H1 (cell line): ENCODE measurements at regions not wholly inside any gene's neighbourhood (a gene's known extent, or its start where the extent isn't known, plus 50 kb on each side); places are given as distances from the start of the nearest gene placed in this dataset.

Source experiments
- CTCF ChIA-PET: fragments of 300-600 bp; sonication (Branson Sonifier 250); formaldehyde crosslinking; loops from one replicate; lab custom pipeline; 2021; ENCODE audit not compliant: partially characterized antibody; lab: Charles Lee
- POLR2A ChIA-PET: fragments of 300-600 bp; sonication (Branson Sonifier 250); formaldehyde crosslinking; loops from one replicate; lab custom pipeline; 2021; ENCODE audit warnings: inconsistent platforms; ENCODE audit not compliant: partially characterized antibody; lab: Charles Lee
- DNase-seq, 2 experiments: peaks; one replicate each; pipeline versions ENCODE4 v3.0.0 to v3.0.0-alpha.2; 2010 to 2022; ENCODE audit warnings: low spot score in 2 of 2, low read depth in 1 of 2, mixed read lengths in 1 of 2
- FAIRE-seq: peaks from 2 replicates; lab custom pipeline; 2011; peaks lifted over from hg19 to GRCh38; lab: Jason Lieb, UNC
- H2AFZ ChIP-seq: 2 replicates; pipeline ENCODE4 v1.8.1; 2012; ENCODE audit warnings: low read length, inconsistent platforms
- H2AK5ac ChIP-seq: 2 replicates; pipeline ENCODE4 v1.6.1; 2013; ENCODE audit warnings: low read depth, low read length
- H2BK120ac ChIP-seq: replicated peaks from 2 replicates; pipeline ENCODE3; 2013; ENCODE audit warnings: low read depth, low read length, inconsistent platforms
- H2BK12ac ChIP-seq: 2 replicates; pipeline ENCODE4 v1.6.1; 2013; ENCODE audit warnings: low read depth, low read length
- H2BK15ac ChIP-seq: 2 replicates; pipeline ENCODE4 v1.6.1; 2013; ENCODE audit warnings: low read length
- H2BK20ac ChIP-seq: 2 replicates; pipeline ENCODE4 v1.6.1; 2013; ENCODE audit warnings: low read length
- H2BK5ac ChIP-seq: 2 replicates; pipeline ENCODE4 v1.6.1; 2013; ENCODE audit warnings: low read depth, low read length
- H3K14ac ChIP-seq: 2 replicates; pipeline ENCODE4 v1.6.1; 2013; ENCODE audit warnings: inconsistent platforms; ENCODE audit not compliant: insufficient read length
- H3K18ac ChIP-seq: 2 replicates; pipeline ENCODE4 v1.6.1; 2013; ENCODE audit warnings: low read length; ENCODE audit errors: extremely low read depth
- H3K23ac ChIP-seq: 2 replicates; pipeline ENCODE4 v1.6.1; 2013; ENCODE audit warnings: inconsistent platforms; ENCODE audit not compliant: insufficient read length
- H3K23me2 ChIP-seq: 2 replicates; pipeline ENCODE4 v1.6.1; 2013; ENCODE audit warnings: low read depth, low read length
- H3K27ac ChIP-seq: 2 replicates; pipeline ENCODE4 v1.6.1; 2011; ENCODE audit warnings: low read depth, low read length, inconsistent platforms
- H3K27me3 ChIP-seq, 4 experiments: replicated peaks in 1 of 4; 1 replicate in 1 of 4; 2 replicates in 3 of 4; pipeline versions ENCODE4 v1.6.1 to v1.8.1; 2011 to 2013; ENCODE audit warnings: low read length in 3 of 4, mild to moderate bottlenecking in 3 of 4, inconsistent platforms in 2 of 4, mixed read lengths in 2 of 4, moderate library complexity in 1 of 4; ENCODE audit not compliant: control insufficient read depth in 3 of 4, insufficient read depth in 3 of 4; ENCODE audit errors: extremely low read depth in 1 of 4
- H3K36me3 ChIP-seq, 4 experiments: 2 replicates each; pipeline versions ENCODE4 v1.6.1 to v1.8.1; 2011 to 2013; ENCODE audit warnings: mild to moderate bottlenecking in 4 of 4, low read length in 3 of 4, moderate library complexity in 2 of 4, control low read depth in 1 of 4, inconsistent platforms in 1 of 4; ENCODE audit not compliant: insufficient read depth in 4 of 4, control insufficient read depth in 2 of 4
- H3K4ac ChIP-seq: replicated peaks from 2 replicates; pipeline ENCODE3; 2013; ENCODE audit warnings: low read length, low read depth, mixed read lengths, inconsistent platforms; ENCODE audit not compliant: insufficient read length
- H3K4me1 ChIP-seq, 4 experiments: replicated peaks in 1 of 4; 1 replicate in 1 of 4; 2 replicates in 3 of 4; pipeline versions ENCODE4 v1.6.1 to v1.8.1; 2011 to 2013; ENCODE audit warnings: low read length in 3 of 4, inconsistent platforms in 2 of 4, mixed read lengths in 1 of 4; ENCODE audit not compliant: insufficient read depth in 4 of 4, control insufficient read depth in 3 of 4
- H3K4me2 ChIP-seq, 2 experiments: 2 replicates each; pipeline versions ENCODE4 v1.6.1 to v1.8.1; 2011 to 2013; ENCODE audit warnings: low read depth in 2 of 2, low read length in 2 of 2, control low read depth in 1 of 2, inconsistent platforms in 1 of 2, mild to moderate bottlenecking in 1 of 2; ENCODE audit not compliant: insufficient read depth in 1 of 2
- H3K4me3 ChIP-seq, 4 experiments: fragments of 200-600, 300-600 bp in 1 of 4; sonication (generic), shearing (Covaris generic), sonication (Bioruptor Twin) in 1 of 4; 2 replicates each; pipeline versions ENCODE4 v1.5.1 to v1.8.1; 2011 to 2016; ENCODE audit warnings: low read length in 4 of 4, low read depth in 3 of 4, control low read depth in 2 of 4, inconsistent platforms in 2 of 4, mild to moderate bottlenecking in 2 of 4, mixed read lengths in 1 of 4, moderate library complexity in 1 of 4; ENCODE audit not compliant: insufficient read depth in 2 of 4; ENCODE audit errors: extremely low read depth in 1 of 4
- H3K56ac ChIP-seq: replicated peaks from 2 replicates; pipeline ENCODE3; 2013; ENCODE audit warnings: low read depth, mild to moderate bottlenecking, mixed read lengths, low read length, inconsistent platforms; ENCODE audit not compliant: insufficient read length
- H3K79me1 ChIP-seq: 2 replicates; pipeline ENCODE4 v1.6.1; 2013; ENCODE audit warnings: low read depth, low read length, control low read depth
- H3K79me2 ChIP-seq, 2 experiments: 2 replicates each; pipeline versions ENCODE4 v1.6.1 to v1.8.1; 2012 to 2013; ENCODE audit warnings: low read length in 2 of 2, mild to moderate bottlenecking in 2 of 2, inconsistent platforms in 1 of 2; ENCODE audit not compliant: insufficient read depth in 2 of 2, control insufficient read depth in 1 of 2
- H3K9ac ChIP-seq, 4 experiments: replicated peaks in 1 of 4; 1 replicate in 1 of 4; 2 replicates in 3 of 4; pipeline versions ENCODE4 v1.6.1 to v1.8.1; 2011 to 2013; ENCODE audit warnings: low read depth in 3 of 4, low read length in 3 of 4, control low read depth in 2 of 4, mild to moderate bottlenecking in 2 of 4, moderate library complexity in 2 of 4, inconsistent platforms in 1 of 4; ENCODE audit errors: extremely low read depth in 1 of 4
- H3K9me3 ChIP-seq, 2 experiments: 2 replicates each; pipeline versions ENCODE4 v1.6.1 to v1.8.1; 2012 to 2013; ENCODE audit warnings: mild to moderate bottlenecking in 2 of 2, moderate library complexity in 2 of 2, control low read depth in 1 of 2, inconsistent platforms in 1 of 2, low read depth in 1 of 2, low read length in 1 of 2, mixed read lengths in 1 of 2; ENCODE audit not compliant: insufficient read depth in 2 of 2
- H4K20me1 ChIP-seq, 2 experiments: replicated peaks in 1 of 2; 2 replicates each; pipeline versions ENCODE3 to v1.8.1; 2011 to 2013; ENCODE audit warnings: inconsistent platforms in 2 of 2, low read length in 2 of 2, mild to moderate bottlenecking in 1 of 2; ENCODE audit not compliant: insufficient read depth in 2 of 2, control insufficient read depth in 1 of 2
- H4K5ac ChIP-seq: 2 replicates; pipeline ENCODE4 v1.6.1; 2013; ENCODE audit warnings: low read length, low read depth, mixed read lengths, inconsistent platforms; ENCODE audit not compliant: insufficient read length
- H4K8ac ChIP-seq: 2 replicates; pipeline ENCODE4 v1.8.0; 2013; ENCODE audit warnings: mild to moderate bottlenecking, moderate library complexity, low read length, inconsistent platforms; ENCODE audit not compliant: insufficient read depth; ENCODE audit errors: extremely low read depth
- H4K91ac ChIP-seq: replicated peaks from 2 replicates; pipeline ENCODE3; 2013; ENCODE audit warnings: low read length, mixed read lengths, inconsistent platforms; ENCODE audit not compliant: insufficient read length
- BACH1 ChIP-seq: IDR thresholded peaks from 2 replicates; pipeline ENCODE4 v1.6.1; 2012; ENCODE audit warnings: low read length, improper control_type of control experiment
- BCL11A ChIP-seq, 2 experiments: IDR thresholded peaks; one replicate each; pipeline ENCODE4 v1.6.1; 2011; ENCODE audit warnings: low read depth in 2 of 2, low read length in 2 of 2, mild to moderate bottlenecking in 2 of 2
- EP300 ChIP-seq, 2 experiments: IDR thresholded peaks; 1 replicate in 1 of 2; 2 replicates in 1 of 2; pipeline ENCODE4 v1.6.1; 2011 to 2012; ENCODE audit warnings: low read depth in 2 of 2, low read length in 2 of 2, mild to moderate bottlenecking in 2 of 2, borderline replicate concordance in 1 of 2, inconsistent platforms in 1 of 2, moderate library complexity in 1 of 2
- EZH2 ChIP-seq: fragments of 200-600 bp; sonication (generic); IDR thresholded peaks from 2 replicates; pipeline ENCODE4 v1.7.1; 2012; ENCODE audit warnings: low read depth, mild to moderate bottlenecking, moderate library complexity, low read length, inconsistent platforms; ENCODE audit not compliant: severe bottlenecking
- KDM4A ChIP-seq: IDR thresholded peaks from one replicate; pipeline ENCODE4 v1.7.1; 2012; ENCODE audit warnings: low read depth, mild to moderate bottlenecking, moderate library complexity, low read length, inconsistent platforms; ENCODE audit not compliant: severe bottlenecking
- NRF1 ChIP-seq: IDR thresholded peaks from 2 replicates; pipeline ENCODE4 v1.6.1; 2011; ENCODE audit warnings: mild to moderate bottlenecking, low read depth, low read length, improper control_type of control experiment
- POLR2AphosphoS5 ChIP-seq: IDR thresholded peaks from 2 replicates; pipeline ENCODE4 v1.6.1; 2011; ENCODE audit warnings: low read depth, low read length
- SP2 ChIP-seq: IDR thresholded peaks from 2 replicates; pipeline ENCODE4 v1.6.1; 2012; ENCODE audit warnings: mild to moderate bottlenecking, low read length, inconsistent platforms
- SP4 ChIP-seq: IDR thresholded peaks from 2 replicates; pipeline ENCODE4 v1.6.1; 2012; ENCODE audit warnings: low read length, inconsistent platforms
- WGBS, 2 experiments: shearing (Covaris generic) in 1 of 2; methylation state at CpG; one replicate each; pipeline versions ENCODE4 v1.1.6 to v1.1.7; 2013 to 2015; ENCODE audit warnings: low lambda C conversion rate in 2 of 2, mixed read lengths in 2 of 2, inconsistent platforms in 1 of 2, low coverage in 1 of 2, missing lambda C conversion rate in 1 of 2; ENCODE audit not compliant: insufficient replicate concordance in 2 of 2, insufficient coverage in 1 of 2, insufficient read length in 1 of 2; ENCODE audit errors: extremely low coverage in 1 of 2, missing lambda C conversion rate in 1 of 2; 5-methylcytosine and 5-hydroxymethylcytosine counted together
- TF ChIP-seq, protein P1 (sequence below): IDR thresholded peaks from 2 replicates; pipeline ENCODE4 v1.6.1; 2012; ENCODE audit warnings: inconsistent platforms

DNA sequence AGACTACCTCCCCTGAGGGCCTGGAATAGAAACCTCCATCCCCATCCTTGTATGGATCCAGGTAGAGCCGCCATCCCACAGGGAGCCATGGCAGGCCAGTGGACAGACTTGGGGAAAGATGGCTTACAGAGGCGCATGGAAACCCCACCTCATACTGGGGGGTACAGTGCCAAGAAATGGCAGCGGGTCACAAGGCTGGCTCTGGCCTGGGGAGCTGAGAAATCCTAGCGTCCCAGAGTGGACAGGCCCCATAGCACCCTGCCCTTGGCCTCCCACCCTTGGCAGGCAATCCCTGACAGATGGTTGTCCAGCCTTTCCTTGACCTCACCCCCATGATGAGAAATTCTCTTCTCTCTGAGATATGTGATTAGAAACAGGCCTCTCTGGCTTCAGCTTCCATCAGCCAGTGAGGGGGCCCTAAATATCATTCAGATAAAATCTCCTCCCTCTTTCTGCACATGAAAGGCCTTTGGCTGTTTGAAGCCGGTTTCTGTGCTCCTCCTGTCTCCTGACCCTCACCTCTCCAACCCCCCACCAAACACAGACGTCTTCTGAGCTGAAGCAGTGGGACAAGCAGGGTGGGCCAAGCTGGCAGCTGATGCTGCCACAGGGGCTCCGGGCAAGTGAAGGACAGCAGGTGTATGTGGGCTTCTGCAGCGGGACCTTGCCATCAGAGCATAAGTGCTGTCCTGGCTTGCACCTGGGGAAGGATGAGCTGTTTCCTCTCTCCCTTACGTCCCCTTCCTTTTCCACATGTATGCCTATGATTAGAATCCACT lies 204.4 kb upstream of the MAMLD1 start:
- Histone ChIP-seq H3K27me3 (no peaks in the 10 kb centered on the region), H3K9me3 (no peaks in the 10 kb centered on the region), H3K36me3 (no peaks in the 10 kb centered on the region), H3K4me3 (no peak overlapping the region), H3K56ac (no peak overlapping the region), H2BK15ac (no peak overlapping the region), H3K23me2 (no peaks in the 10 kb centered on the region), H2AFZ (no peak overlapping the region), H3K27ac (no peak overlapping the region), H2BK5ac (no peak overlapping the region), H2BK120ac (no peak overlapping the region), H3K4me1 (no peaks in the 10 kb centered on the region), H2BK12ac (no peak overlapping the region), H3K14ac (no peak overlapping the region), H4K8ac (no peak overlapping the region), H3K79me1 (no peaks in the 10 kb centered on the region), H3K18ac (no peak overlapping the region), H3K9ac (no peak overlapping the region), H3K79me2 (no peaks in the 10 kb centered on the region), H3K4ac (no peak overlapping the region), H3K23ac (no peak overlapping the region), H4K5ac (no peak overlapping the region), H2BK20ac (no peak overlapping the region), H4K91ac (no peak overlapping the region), H3K4me2 (no peak overlapping the region), H2AK5ac (no peak overlapping the region), H4K20me1 (no peaks in the 10 kb centered on the region)
- ChIA-PET CTCF (no interaction called here), POLR2A (no interaction called here)
- DNase-seq (no peak), FAIRE-seq (no peak)
- no peak for TF ChIP-seq BCL11A (IDR thresholded peaks at IDR 0.05; ENCODE audit: low read depth in 2 of 2, low read length in 2 of 2)
- no peak for TF ChIP-seq SP4
- TF ChIP-seq EZH2: no peak
- TF ChIP-seq NRF1: no peak
- no peak for TF ChIP-seq KDM4A
- no peak for TF ChIP-seq SP2
- TF ChIP-seq EP300 (IDR thresholded peaks at IDR 0.05; ENCODE audit: borderline replicate concordance in 1 of 2, low read depth in 2 of 2, low read length in 2 of 2): no peak
- TF ChIP-seq, protein P1, sequence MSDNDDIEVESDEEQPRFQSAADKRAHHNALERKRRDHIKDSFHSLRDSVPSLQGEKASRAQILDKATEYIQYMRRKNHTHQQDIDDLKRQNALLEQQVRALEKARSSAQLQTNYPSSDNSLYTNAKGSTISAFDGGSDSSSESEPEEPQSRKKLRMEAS: no peak
- no peak for TF ChIP-seq BACH1
- TF ChIP-seq POLR2AphosphoS5: no peak
- 88% methylated on average over 4 of the region's 9 CpGs; no CpG with 5 or more reads in 1 of the 2 experiments for WGBS, 2 experiments
